ENCODE measurements at regions not wholly inside any gene's neighbourhood (a gene's known extent, or its start where the extent isn't known, plus 50 kb on each side); places are given as distances from the start of the nearest gene placed in this dataset.

- no peak for DNase-seq (ENCODE audit: low read depth)
These were observed 165.7 kb upstream of the FN1 start for GRCh38 chr2:215601526-215601925.

GRCh38 chr2:215598376-215598975, 162.6 kb upstream of the FN1 start:
- no peak for DNase-seq (ENCODE audit: low read depth)

- no peak for DNase-seq (ENCODE audit: low read depth)
These were observed 161.7 kb upstream of the FN1 start for GRCh38 chr2:215597577-215597976.

- DNase-seq (ENCODE audit: low read depth), result no peak
These were observed 158.9 kb upstream of the FN1 start for GRCh38 chr2:215594766-215595165.

GRCh38 chr2:215590010-215590745, 154.3 kb upstream of the FN1 start:
- DNase-seq (ENCODE audit: low read depth), result no peak

- no peak for DNase-seq (ENCODE audit: low read depth)
These were observed 148.0 kb upstream of the FN1 start for GRCh38 chr2:215583881-215584280.

- DNase-seq (ENCODE audit: low read depth), result peak; percentile 82
These were observed 143.9 kb upstream of the FN1 start for GRCh38 chr2:215579809-215580208.

GRCh38 chr2:215577356-215577755, 141.5 kb upstream of the FN1 start:
- no peak for DNase-seq (ENCODE audit: low read depth)

- no peak for DNase-seq (ENCODE audit: low read depth)
These were observed 140.7 kb upstream of the FN1 start for GRCh38 chr2:215576572-215576971.

GRCh38 chr2:215573496-215573895, 137.6 kb upstream of the FN1 start:
- peak; percentile 74 for DNase-seq (ENCODE audit: low read depth)

GRCh38 chr2:215572341-215572848, 136.5 kb upstream of the FN1 start:
- DNase-seq (ENCODE audit: low read depth), result no peak

- no peak for DNase-seq (ENCODE audit: low read depth)
These were observed 135.8 kb upstream of the FN1 start for GRCh38 chr2:215571689-215572088.

- no peak for DNase-seq (ENCODE audit: low read depth)
These were observed 131.6 kb upstream of the FN1 start for GRCh38 chr2:215567504-215567903.

GRCh38 chr2:215565897-215566296, 130.0 kb upstream of the FN1 start:
- no peak for DNase-seq (ENCODE audit: low read depth)

GRCh38 chr2:215557701-215558100, 121.8 kb upstream of the FN1 start:
- no peak for DNase-seq (ENCODE audit: low read depth)

- DNase-seq (ENCODE audit: low read depth), result no peak
These were observed 121.1 kb upstream of the FN1 start for GRCh38 chr2:215556979-215557378.

GRCh38 chr2:215554689-215555498, 119.0 kb upstream of the FN1 start:
- DNase-seq (ENCODE audit: low read depth), result no peak

GRCh38 chr2:215553946-215554345, 118.1 kb upstream of the FN1 start:
- no peak for DNase-seq (ENCODE audit: low read depth)

GRCh38 chr2:215552144-215552580, 116.3 kb upstream of the FN1 start:
- no peak for DNase-seq (ENCODE audit: low read depth)

GRCh38 chr2:215550331-215550730, 114.5 kb upstream of the FN1 start:
- no peak for DNase-seq (ENCODE audit: low read depth)

GRCh38 chr2:215548714-215549113, 112.8 kb upstream of the FN1 start:
- DNase-seq (ENCODE audit: low read depth), result no peak

GRCh38 chr2:215542690-215543089, 106.8 kb upstream of the FN1 start:
- DNase-seq (ENCODE audit: low read depth), result no peak

GRCh38 chr2:215540658-215541057, 104.8 kb upstream of the FN1 start:
- DNase-seq (ENCODE audit: low read depth), result peak; percentile 84

Measured in forelimb muscle (tissue), 1 donor.